Epithelial cell of proximal tubule (primary cell): ENCODE measurements at regions not wholly inside any gene's neighbourhood (a gene's known extent, or its start where the extent isn't known, plus 50 kb on each side); places are given as distances from the start of the nearest gene placed in this dataset.
"Not testable (repeated sequence)": the region's sequence is repeated elsewhere in the genome, so short reads cannot be mapped to it uniquely, and the experiment has no call there.

Source experiments
- DNase-seq: peaks from one replicate; pipeline ENCODE4 v3.0.0-alpha.2; 2011; ENCODE audit warnings: low read depth
- H3K4me3 ChIP-seq: 2 replicates; pipeline ENCODE4 v1.5.1; 2011; ENCODE audit warnings: low read depth, mild to moderate bottlenecking, low read length
- CTCF ChIP-seq: conservative IDR thresholded peaks from 2 replicates; pipeline ENCODE4 v1.5.1; 2012; ENCODE audit warnings: low read depth, mild to moderate bottlenecking, low read length

- no peak for DNase-seq
- H3K4me3 ChIP-seq: no peak overlapping the region
- no peak for TF ChIP-seq CTCF
Measured at GRCh38 chr6:167235005-167235404, 56.1 kb upstream of the UNC93A start.

GRCh38 chr6:167235421-167236238 lies 55.5 kb upstream of the UNC93A start:
- TF ChIP-seq CTCF: no peak
- DNase-seq: no peak

GRCh38 chr6:167236239-167236571 lies 54.9 kb upstream of the UNC93A start:
- H3K4me3 ChIP-seq: no peak overlapping the region
- DNase-seq: no peak
- no peak for TF ChIP-seq CTCF

More at GRCh38 chr6:167235421-167236238, 55.5 kb upstream of the UNC93A start:
- H3K4me3 ChIP-seq: no peak overlapping the region

GRCh38 chr6:167237438-167238145 lies 53.5 kb upstream of the UNC93A start:
- no peak for TF ChIP-seq CTCF
- H3K4me3 ChIP-seq: no peak overlapping the region
- no peak for DNase-seq

- DNase-seq: no peak
- TF ChIP-seq CTCF: no peak
- no peak overlapping the region for H3K4me3 ChIP-seq
Measured at GRCh38 chr6:167238146-167238693, 52.9 kb upstream of the UNC93A start.

GRCh38 chr6:167238694-167239467 lies 52.2 kb upstream of the UNC93A start:
- no peak for DNase-seq
- no peak overlapping the region for H3K4me3 ChIP-seq
- no peak for TF ChIP-seq CTCF

GRCh38 chr6:167239470-167239869 lies 51.6 kb upstream of the UNC93A start:
- H3K4me3 ChIP-seq, DNase-seq: not testable (repeated sequence)
